Mesothelial cell of epicardium (in vitro differentiated cells): ENCODE measurements at regions not wholly inside any gene's neighbourhood (a gene's known extent, or its start where the extent isn't known, plus 50 kb on each side); places are given as distances from the start of the nearest gene placed in this dataset.

Source experiments
- DNase-seq, 2 experiments: peaks; one replicate each; pipeline ENCODE4 v3.0.0; 2021; ENCODE audit warnings: low spot score in 2 of 2; ENCODE audit not compliant: unreplicated experiment in 2 of 2
- H3K27ac Mint-ChIP-seq: 2 replicates; pipeline ENCODE4 v1.8.0; 2021; ENCODE audit warnings: mixed read lengths
- H3K27me3 Mint-ChIP-seq: 2 replicates; pipeline ENCODE4 v1.8.0; 2021; ENCODE audit warnings: low read depth, mixed read lengths
- H3K36me3 Mint-ChIP-seq: 2 replicates; pipeline ENCODE4 v1.8.0; 2021; ENCODE audit warnings: mixed read lengths
- H3K4me1 Mint-ChIP-seq: 2 replicates; pipeline ENCODE4 v1.8.0; 2021; ENCODE audit warnings: mixed read lengths
- H3K4me3 Mint-ChIP-seq: 2 replicates; pipeline ENCODE4 v1.8.0; 2021; ENCODE audit warnings: mild to moderate bottlenecking, moderate library complexity, mixed read lengths
- H3K9me3 Mint-ChIP-seq: 2 replicates; pipeline ENCODE4 v1.8.0; 2021; ENCODE audit warnings: mixed read lengths
- TF ChIP-seq, protein P1 (sequence below): fragments of 200-600 bp; sonication (generic); IDR thresholded peaks from one replicate; pipeline ENCODE4 v1.5.0; 2021; ENCODE audit warnings: antibody characterized with exemption; ENCODE audit not compliant: unreplicated experiment

DNA sequence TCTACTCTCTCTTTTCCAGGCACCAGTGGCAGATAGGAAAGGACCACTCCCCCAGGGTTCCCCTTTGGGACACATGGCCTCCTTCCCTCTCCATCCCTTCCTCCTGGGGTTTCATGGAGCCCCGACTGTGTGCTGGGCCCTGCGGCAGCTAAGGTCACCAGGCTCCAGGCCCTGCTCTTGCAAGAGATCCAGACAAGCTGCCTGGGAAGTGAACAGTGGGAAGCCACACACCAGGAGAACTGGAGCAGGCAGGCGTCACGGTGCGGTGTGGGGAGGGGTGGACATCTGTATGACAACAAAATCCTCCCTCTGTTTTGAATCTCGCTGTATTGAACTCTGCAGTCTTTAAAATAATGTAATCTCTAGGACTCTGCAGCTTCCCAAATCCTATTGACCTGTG is 330.1 kb downstream of the UQCRFS1 start:
- DNase-seq, result no peak
- Mint-ChIP-seq H3K27ac (no peak overlapping the region), H3K4me3 (no peak overlapping the region), H3K36me3 (no peaks in the 10 kb centered on the region), H3K27me3 (peaks cover 34% of the 10 kb centered on the region), H3K4me1 (peaks cover 3% of the 10 kb centered on the region), H3K9me3 (no peaks in the 10 kb centered on the region)
- TF ChIP-seq, protein P1, sequence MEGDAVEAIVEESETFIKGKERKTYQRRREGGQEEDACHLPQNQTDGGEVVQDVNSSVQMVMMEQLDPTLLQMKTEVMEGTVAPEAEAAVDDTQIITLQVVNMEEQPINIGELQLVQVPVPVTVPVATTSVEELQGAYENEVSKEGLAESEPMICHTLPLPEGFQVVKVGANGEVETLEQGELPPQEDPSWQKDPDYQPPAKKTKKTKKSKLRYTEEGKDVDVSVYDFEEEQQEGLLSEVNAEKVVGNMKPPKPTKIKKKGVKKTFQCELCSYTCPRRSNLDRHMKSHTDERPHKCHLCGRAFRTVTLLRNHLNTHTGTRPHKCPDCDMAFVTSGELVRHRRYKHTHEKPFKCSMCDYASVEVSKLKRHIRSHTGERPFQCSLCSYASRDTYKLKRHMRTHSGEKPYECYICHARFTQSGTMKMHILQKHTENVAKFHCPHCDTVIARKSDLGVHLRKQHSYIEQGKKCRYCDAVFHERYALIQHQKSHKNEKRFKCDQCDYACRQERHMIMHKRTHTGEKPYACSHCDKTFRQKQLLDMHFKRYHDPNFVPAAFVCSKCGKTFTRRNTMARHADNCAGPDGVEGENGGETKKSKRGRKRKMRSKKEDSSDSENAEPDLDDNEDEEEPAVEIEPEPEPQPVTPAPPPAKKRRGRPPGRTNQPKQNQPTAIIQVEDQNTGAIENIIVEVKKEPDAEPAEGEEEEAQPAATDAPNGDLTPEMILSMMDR, result no peak

DNA sequence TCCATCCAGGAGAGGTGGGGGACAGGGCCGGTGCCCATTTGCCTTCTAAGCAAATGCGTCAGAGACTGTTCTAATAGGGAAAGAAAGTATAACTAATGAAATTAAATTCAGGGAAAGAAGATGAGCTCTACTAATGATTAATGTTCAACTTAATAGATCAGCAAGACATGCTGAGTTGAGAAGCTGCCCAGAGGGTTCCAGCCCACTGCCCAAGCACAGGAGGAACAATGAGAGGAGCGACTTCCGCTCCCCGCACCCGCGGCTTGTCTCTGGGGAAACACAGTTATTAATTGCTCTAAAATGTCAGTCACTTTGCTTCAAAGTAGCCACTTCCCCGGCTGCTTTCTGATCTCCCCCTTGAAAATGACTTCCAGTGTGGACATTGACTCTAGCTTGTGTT is 331.3 kb downstream of the UQCRFS1 start:
- H3K9me3 Mint-ChIP-seq, result no peaks in the 10 kb centered on the region
- no peak overlapping the region for H3K4me3 Mint-ChIP-seq
- H3K36me3 Mint-ChIP-seq, result no peaks in the 10 kb centered on the region
- TF ChIP-seq, protein P1, result no peak
- peaks cover 3% of the 10 kb centered on the region for H3K4me1 Mint-ChIP-seq
- peaks cover 38% of the 10 kb centered on the region for H3K27me3 Mint-ChIP-seq
- DNase-seq, result no peak
- no peak overlapping the region for H3K27ac Mint-ChIP-seq

DNA sequence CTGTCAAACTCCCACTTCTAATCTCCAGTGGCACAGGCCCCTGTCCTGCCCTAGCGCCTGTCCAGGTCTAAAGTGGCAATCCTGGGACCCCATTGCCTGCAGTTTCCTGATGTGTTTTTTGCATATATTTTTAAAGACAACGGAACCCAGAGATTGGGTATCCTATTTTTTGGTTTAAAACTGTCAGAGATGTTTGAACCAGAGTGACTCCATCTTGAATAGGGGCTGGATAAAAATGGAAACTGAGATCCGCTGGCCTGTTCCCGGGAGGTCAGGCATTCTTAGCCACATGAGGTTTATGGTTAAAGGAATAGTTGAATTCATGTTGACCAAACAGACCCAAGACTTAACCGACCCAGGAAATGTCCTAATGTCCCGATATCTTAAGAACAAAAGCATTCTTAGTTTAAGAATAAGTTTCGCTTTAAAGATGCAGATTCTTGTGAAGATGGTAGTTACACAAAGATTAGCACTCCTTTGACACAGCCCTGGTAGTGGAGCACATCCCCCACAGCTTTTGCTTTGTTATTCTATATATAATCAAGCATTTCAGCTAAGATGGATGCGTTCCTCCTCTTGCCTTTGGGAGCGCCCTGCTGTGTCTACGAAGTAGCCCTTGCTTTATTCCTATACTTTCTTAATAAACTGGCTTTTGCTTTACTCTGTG is 332.1 kb downstream of the UQCRFS1 start:
- DNase-seq, result no peak

DNA sequence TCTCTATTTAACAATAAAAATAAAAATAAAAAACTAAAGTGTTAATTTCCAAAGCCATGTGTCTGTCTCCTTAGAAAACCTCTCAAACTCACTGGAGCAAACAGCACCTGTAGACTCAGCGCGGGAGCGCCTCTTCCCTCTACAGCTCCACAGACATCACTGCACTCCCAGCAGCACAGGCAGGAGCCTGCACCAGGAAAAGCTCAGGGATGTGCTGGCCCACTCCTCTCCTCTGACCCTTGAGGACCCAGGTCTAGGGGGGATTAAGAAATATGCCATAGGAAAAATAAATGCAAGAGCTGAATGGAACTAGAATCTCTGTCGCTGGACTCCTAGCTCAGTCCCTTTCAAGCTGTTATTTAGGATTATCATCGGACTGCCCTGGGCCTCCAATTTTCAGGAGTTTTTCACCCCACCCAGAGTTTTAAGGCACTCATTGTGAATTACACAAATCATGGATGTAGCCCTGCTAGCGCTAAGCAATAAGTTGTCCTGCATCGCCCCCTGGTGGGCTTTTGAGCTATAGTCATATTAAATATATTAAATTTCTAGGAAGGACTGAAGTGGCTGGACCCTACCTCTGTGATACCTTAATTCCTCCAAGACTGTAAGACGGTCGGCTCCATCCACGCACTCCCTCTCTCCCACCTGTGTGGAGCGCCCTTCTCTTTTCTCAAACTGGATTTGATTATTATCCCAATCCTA is 333.9 kb downstream of the UQCRFS1 start:
- H3K27me3 Mint-ChIP-seq, result peaks cover 36% of the 10 kb centered on the region
- TF ChIP-seq, protein P1, result peak; percentile 91
- no peaks in the 10 kb centered on the region for H3K36me3 Mint-ChIP-seq
- no peak overlapping the region for H3K4me3 Mint-ChIP-seq
- H3K4me1 Mint-ChIP-seq, result peaks cover 3% of the 10 kb centered on the region
- no peaks in the 10 kb centered on the region for H3K9me3 Mint-ChIP-seq
- DNase-seq, result peak; percentile 65 to 81
- no peak overlapping the region for H3K27ac Mint-ChIP-seq

More for the DNA sequence above, 332.1 kb downstream of the UQCRFS1 start:
- no peaks in the 10 kb centered on the region for H3K36me3 Mint-ChIP-seq
- H3K27ac Mint-ChIP-seq, result no peak overlapping the region
- H3K4me1 Mint-ChIP-seq, result peaks cover 3% of the 10 kb centered on the region
- no peaks in the 10 kb centered on the region for H3K9me3 Mint-ChIP-seq
- peaks cover 38% of the 10 kb centered on the region for H3K27me3 Mint-ChIP-seq
- no peak overlapping the region for H3K4me3 Mint-ChIP-seq
- TF ChIP-seq, protein P1, result no peak

DNA sequence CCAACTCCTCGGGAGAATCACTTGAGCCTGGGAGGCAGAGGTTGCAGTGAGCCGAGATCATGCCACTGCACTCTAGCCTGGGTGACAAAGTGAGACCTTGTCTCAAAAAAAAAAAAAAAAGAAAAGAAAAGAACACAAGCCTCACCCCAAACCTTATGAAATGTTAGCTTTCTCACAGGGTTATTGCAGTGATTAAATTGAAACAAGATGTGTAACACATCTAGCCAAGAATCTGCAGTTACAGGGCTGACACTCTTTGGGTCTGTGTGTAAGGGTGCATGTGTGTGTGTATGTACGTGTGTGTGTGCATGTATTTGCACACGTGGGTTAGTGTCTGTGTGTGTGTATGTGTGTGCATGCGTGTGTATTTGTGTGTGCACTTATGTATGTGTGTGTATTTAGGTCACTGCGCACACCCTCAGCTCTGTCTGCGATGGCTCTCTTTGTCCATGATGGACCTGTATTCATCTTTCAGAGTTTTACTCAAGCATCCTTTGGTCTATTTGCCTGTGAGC is 336.3 kb downstream of the UQCRFS1 start:
- Mint-ChIP-seq H3K9me3 (no peaks in the 10 kb centered on the region), H3K4me1 (peaks cover 3% of the 10 kb centered on the region), H3K4me3 (no peak overlapping the region), H3K27ac (no peak overlapping the region), H3K27me3 (peaks cover 31% of the 10 kb centered on the region), H3K36me3 (no peaks in the 10 kb centered on the region)
- no peak for DNase-seq
- TF ChIP-seq, protein P1, result no peak
